ENCODE measurements at regions not wholly inside any gene's neighbourhood (a gene's known extent, or its start where the extent isn't known, plus 50 kb on each side); places are given as distances from the start of the nearest gene placed in this dataset.

DNA sequence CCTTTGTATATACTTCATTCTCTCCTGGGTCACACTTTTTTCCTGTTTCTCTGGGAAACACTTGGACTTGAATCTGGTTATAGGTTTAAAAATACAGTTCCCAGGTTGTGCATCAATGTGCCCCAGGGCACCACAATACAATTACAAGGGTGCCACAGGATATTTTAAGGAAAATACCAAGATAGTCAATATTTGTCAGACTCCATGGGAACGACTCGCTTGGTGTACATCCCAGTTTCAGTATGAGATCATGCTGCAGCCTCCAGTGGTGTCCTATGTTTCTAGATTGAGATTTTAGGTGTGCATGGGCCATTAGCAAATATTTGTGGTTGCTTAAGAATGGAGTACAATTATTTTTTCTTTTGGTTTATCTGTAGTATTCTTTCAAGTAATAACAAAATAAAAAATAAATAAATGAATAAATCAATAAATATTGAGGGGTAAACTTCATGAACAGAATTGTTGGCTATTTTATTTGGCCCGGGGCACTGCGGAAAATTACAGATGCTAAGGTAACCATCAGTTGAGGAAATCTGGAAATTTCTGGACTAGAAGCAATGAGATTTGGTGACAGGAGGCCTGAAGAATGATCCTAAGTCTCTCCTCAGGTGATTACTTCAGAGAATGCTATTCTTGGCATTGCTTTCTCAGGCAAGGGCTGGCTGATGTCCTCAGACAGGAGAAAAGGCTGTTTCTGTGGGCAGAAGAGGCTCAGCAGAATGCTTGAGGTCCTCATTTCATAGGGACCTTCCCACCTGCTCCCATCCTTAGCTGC, 649.3 kb upstream of the SOX11 start:
- Histone ChIP-seq H3K4me3 (ENCODE audit: low read depth, low read length) (no peak overlapping the region), H3K9me3 (no peaks in the 10 kb centered on the region), H3K4me1 (no peaks in the 10 kb centered on the region), H3K27me3 (replicated peaks; ENCODE audit: control insufficient read depth, insufficient read depth, low read length) (no peaks in the 10 kb centered on the region), H3K36me3 (ENCODE audit: control insufficient read depth, insufficient read depth, low read length) (no peaks in the 10 kb centered on the region)
- H3K36me3 Mint-ChIP-seq (ENCODE audit: insufficient read depth, unreplicated experiment), result no peaks in the 10 kb centered on the region
- DNase-seq, result no peak
- ChIA-PET POLR2A (no interaction called here), CTCF (no interaction called here)
- no peaks in the 10 kb centered on the region for H3K4me1 Mint-ChIP-seq (ENCODE audit: low read depth, unreplicated experiment)
- H3K27me3 Mint-ChIP-seq (ENCODE audit: insufficient read depth, unreplicated experiment), result no peaks in the 10 kb centered on the region
- BruUV-seq (replicated peaks), result no TSS peak
- no peaks in the 10 kb centered on the region for H3K9me3 Mint-ChIP-seq (ENCODE audit: unreplicated experiment)
- H3K27ac Mint-ChIP-seq (ENCODE audit: unreplicated experiment), result no peak overlapping the region
- TF ChIP-seq, protein P1, sequence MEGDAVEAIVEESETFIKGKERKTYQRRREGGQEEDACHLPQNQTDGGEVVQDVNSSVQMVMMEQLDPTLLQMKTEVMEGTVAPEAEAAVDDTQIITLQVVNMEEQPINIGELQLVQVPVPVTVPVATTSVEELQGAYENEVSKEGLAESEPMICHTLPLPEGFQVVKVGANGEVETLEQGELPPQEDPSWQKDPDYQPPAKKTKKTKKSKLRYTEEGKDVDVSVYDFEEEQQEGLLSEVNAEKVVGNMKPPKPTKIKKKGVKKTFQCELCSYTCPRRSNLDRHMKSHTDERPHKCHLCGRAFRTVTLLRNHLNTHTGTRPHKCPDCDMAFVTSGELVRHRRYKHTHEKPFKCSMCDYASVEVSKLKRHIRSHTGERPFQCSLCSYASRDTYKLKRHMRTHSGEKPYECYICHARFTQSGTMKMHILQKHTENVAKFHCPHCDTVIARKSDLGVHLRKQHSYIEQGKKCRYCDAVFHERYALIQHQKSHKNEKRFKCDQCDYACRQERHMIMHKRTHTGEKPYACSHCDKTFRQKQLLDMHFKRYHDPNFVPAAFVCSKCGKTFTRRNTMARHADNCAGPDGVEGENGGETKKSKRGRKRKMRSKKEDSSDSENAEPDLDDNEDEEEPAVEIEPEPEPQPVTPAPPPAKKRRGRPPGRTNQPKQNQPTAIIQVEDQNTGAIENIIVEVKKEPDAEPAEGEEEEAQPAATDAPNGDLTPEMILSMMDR (IDR thresholded peaks at IDR 0.05; ENCODE audit: insufficient read depth in 1 of 2, low read depth in 1 of 2, low read length in 1 of 2, severe bottlenecking in 1 of 2, unreplicated experiment in 1 of 2), result no peak
- intact Hi-C loops (cut with micrococcal nuclease; ENCODE audit: unreplicated experiment), result no loop called here
- H3K4me3 Mint-ChIP-seq (ENCODE audit: unreplicated experiment), result no peak overlapping the region

DNA sequence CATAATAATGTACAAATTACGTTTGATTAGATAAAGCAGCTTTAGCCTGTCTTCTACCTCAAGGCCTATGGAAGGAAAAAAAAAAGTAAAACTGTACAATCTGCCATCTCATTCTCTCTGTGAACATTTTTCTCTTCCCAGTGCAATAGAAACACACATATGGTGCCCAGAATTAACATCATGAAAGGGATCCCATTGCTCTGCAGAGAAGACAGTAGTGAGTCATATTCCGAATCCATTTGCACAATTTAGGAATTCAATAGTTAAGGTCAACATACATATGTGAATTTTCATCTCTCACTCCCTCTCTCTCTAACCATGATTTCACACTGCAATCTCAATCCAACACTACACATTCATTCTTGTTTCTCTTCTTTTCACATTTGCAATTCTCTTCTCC, 640.9 kb upstream of the SOX11 start:
- Histone ChIP-seq H3K27me3 (replicated peaks; ENCODE audit: control insufficient read depth, insufficient read depth, low read length) (no peaks in the 10 kb centered on the region), H3K36me3 (ENCODE audit: control insufficient read depth, insufficient read depth, low read length) (no peaks in the 10 kb centered on the region), H3K4me1 (no peaks in the 10 kb centered on the region), H3K4me3 (ENCODE audit: low read depth, low read length) (no peak overlapping the region), H3K9me3 (no peaks in the 10 kb centered on the region)
- DNase-seq, result no peak
- Mint-ChIP-seq H3K4me3 (ENCODE audit: unreplicated experiment) (no peak overlapping the region), H3K9me3 (ENCODE audit: unreplicated experiment) (no peaks in the 10 kb centered on the region), H3K27ac (ENCODE audit: unreplicated experiment) (no peak overlapping the region), H3K36me3 (ENCODE audit: insufficient read depth, unreplicated experiment) (no peaks in the 10 kb centered on the region), H3K27me3 (ENCODE audit: insufficient read depth, unreplicated experiment) (no peaks in the 10 kb centered on the region), H3K4me1 (ENCODE audit: low read depth, unreplicated experiment) (no peaks in the 10 kb centered on the region)
- no TSS peak for BruUV-seq (replicated peaks)
- POLR2A ChIA-PET, result no interaction called here
- intact Hi-C loops (cut with micrococcal nuclease; ENCODE audit: unreplicated experiment), result no loop called here
- CTCF ChIA-PET, result no interaction called here
- TF ChIP-seq, protein P1 (IDR thresholded peaks at IDR 0.05; ENCODE audit: insufficient read depth in 1 of 2, low read depth in 1 of 2, low read length in 1 of 2, severe bottlenecking in 1 of 2, unreplicated experiment in 1 of 2), result no peak

GRCh38 chr2:5052905-5053304, 639.3 kb upstream of the SOX11 start:
- DNase-seq, result no peak
- H3K36me3 ChIP-seq (ENCODE audit: control insufficient read depth, insufficient read depth, low read length), result no peaks in the 10 kb centered on the region
- no peaks in the 10 kb centered on the region for H3K9me3 ChIP-seq
- no peak overlapping the region for H3K4me3 Mint-ChIP-seq (ENCODE audit: unreplicated experiment)
- no peak overlapping the region for H3K27ac Mint-ChIP-seq (ENCODE audit: unreplicated experiment)
- no peaks in the 10 kb centered on the region for H3K36me3 Mint-ChIP-seq (ENCODE audit: insufficient read depth, unreplicated experiment)
- H3K9me3 Mint-ChIP-seq (ENCODE audit: unreplicated experiment), result no peaks in the 10 kb centered on the region
- no peaks in the 10 kb centered on the region for H3K27me3 Mint-ChIP-seq (ENCODE audit: insufficient read depth, unreplicated experiment)
- ChIA-PET CTCF (no interaction called here), POLR2A (no interaction called here)
- TF ChIP-seq, protein P1 (IDR thresholded peaks at IDR 0.05; ENCODE audit: insufficient read depth in 1 of 2, low read depth in 1 of 2, low read length in 1 of 2, severe bottlenecking in 1 of 2, unreplicated experiment in 1 of 2), result no peak
- H3K4me3 ChIP-seq (ENCODE audit: low read depth, low read length), result no peak overlapping the region
- H3K27me3 ChIP-seq (replicated peaks; ENCODE audit: control insufficient read depth, insufficient read depth, low read length), result no peaks in the 10 kb centered on the region
- no peaks in the 10 kb centered on the region for H3K4me1 ChIP-seq
- no TSS peak for BruUV-seq (replicated peaks)
- intact Hi-C loops (cut with micrococcal nuclease; ENCODE audit: unreplicated experiment), result no loop called here
- no peaks in the 10 kb centered on the region for H3K4me1 Mint-ChIP-seq (ENCODE audit: low read depth, unreplicated experiment)

Data from Caco-2 (cell line).